HG03521 (cell line): ENCODE measurements at regions not wholly inside any gene's neighbourhood (a gene's known extent, or its start where the extent isn't known, plus 50 kb on each side); places are given as distances from the start of the nearest gene placed in this dataset.

Experiments used
- ATAC-seq: cut with Tn5 transposase; IDR thresholded peaks from one replicate; pipeline ENCODE4 v1.9.1; 2021; ENCODE audit warnings: mild to moderate bottlenecking, moderate library complexity; ENCODE audit not compliant: unreplicated experiment

DNA sequence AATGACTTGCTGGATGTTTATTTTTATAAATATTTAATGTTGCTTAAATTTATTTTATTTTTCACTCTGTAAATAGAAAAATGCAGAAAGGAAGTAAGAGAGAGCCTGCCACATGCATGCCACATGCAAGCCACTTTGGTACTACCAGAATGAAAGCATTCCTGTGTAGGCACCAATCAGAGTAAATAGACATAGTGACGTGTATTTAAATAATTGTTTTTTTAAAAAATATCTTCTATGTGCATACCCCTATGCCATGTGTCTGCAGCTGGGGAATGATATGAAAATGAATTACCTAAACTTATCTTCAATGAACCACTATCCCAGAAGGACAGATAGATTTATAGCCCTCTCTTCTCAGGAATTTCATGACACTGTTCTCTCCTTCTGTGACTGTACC lies 651.5 kb upstream of the RIOK2 start:
- no peak for ATAC-seq

DNA sequence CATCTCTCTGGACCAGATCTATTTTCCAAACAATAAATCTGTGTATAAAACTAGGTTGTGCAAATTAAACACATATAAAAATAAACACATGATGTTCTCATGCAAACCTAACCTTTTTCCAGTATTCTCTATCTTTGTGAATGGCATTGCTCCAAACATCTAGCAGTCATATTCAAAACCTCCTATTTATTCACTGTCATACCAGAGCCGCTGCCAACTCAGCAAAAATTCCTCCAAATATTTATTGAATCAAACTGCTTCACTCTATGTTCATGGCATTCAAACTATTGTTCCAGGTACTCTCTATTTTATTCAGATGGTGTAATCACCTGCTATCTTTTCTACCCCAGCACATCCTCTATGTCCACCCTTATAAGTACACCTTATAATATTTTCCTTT lies 652.1 kb upstream of the RIOK2 start:
- ATAC-seq = no peak

DNA sequence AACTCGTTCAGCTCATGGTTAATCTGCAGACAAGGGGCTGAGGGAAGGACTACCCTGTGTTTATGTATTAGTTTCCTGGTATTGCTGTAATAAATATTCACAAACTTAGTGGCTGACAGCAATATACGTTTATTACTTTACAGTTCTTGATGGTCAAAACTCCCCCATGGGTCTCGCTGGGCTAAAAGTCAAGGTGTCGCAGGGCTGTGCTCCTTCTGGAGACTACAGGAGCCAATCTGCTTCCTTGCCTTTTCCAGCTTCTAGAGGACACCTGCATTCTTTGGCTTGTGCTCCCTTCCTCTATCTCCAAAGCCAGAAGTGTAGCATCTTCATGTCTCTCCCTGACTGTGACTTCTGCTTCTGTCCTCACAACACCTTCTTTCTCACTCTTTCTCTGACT lies 653.8 kb upstream of the RIOK2 start:
- no peak for ATAC-seq

DNA sequence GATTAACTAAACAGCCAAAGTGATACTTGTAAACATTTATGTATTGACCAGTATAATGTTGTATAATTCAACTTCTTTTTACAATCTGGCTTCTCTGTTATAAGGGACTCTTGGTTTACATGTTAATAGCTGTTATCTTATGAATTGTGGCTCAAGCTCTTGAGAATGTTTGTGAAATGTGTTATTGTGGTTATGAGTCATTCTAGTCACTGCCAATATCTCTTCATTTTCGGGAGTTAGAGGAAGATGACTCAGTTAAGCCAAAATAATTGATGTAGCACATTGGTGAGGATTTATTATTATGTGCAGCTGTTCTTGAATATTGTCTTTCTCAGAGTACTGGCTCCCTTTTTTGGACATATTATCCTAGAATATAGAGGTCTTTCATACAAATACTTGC lies 655.2 kb upstream of the RIOK2 start:
- peak; percentile 89 for ATAC-seq

DNA sequence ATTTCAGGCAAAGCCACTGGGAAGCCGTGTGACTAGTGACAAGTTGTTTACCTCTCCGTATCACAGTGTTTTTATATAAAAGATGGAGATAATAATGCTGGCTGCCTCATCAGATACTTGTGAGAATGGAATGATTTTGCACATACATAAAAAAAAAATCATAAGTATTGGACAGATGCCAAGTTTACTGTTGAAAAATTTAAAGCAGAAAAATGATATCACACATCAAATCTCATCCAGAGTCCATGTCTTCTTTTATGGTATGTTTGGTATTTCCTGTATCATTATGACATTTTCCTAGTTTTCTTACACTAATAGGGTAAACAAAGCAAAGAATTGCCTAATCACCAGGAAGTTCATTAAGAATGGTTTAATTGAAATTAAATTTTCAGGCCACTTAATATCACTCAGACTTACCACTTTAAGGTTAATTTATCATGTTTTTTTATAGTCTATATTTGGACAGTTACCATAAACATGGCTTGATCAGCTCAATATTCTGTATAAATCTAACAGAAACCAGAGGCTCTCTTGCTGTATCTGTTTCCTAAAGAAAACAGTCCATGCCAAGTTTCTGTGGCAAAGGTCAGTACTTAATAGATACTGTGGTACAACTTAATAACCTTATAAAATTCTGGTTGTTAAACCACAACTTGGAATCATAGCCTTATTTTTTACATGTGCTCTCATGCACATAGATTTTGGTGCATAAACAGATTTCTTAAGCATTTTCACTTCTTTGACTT lies 656.5 kb upstream of the RIOK2 start:
- ATAC-seq = no peak

DNA sequence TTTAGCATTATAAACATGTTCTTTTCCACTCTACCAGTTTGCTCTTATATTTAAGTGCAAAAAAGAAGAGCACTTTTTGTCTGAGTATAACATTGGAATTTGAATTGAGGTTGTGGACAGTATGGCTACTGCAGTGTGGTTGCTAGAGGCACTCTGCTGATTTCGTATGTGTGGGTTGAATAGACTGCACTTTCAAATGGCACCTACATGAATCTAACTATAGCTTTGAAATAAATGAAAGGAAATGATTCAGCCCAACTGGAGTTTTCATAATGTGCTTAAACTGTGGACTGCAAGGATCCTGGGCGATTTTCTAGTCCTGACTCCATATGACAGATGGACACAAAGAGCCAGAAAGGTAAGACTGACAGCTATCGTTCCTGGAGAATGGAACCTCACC lies 657.6 kb upstream of the RIOK2 start:
- ATAC-seq = no peak

DNA sequence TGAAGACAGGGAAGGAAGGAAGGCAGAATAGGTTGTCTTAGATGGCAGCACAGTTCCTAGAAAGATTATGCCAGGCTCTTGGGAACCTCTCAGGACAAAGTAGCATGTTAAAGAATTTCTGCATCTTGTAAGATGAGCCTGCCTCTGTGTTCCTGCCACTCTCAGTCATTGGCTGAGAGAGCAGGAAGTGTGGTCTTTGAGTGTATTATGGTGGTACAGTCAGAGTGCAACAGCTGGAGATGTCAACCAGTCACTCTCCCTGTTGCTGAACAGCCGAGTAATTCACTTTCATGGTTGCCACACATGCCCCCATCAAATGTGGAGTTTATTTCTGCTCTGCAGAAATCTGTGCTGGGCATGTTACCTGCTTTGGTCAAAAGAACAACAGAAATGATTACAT lies 659.6 kb upstream of the RIOK2 start:
- ATAC-seq = no peak

DNA sequence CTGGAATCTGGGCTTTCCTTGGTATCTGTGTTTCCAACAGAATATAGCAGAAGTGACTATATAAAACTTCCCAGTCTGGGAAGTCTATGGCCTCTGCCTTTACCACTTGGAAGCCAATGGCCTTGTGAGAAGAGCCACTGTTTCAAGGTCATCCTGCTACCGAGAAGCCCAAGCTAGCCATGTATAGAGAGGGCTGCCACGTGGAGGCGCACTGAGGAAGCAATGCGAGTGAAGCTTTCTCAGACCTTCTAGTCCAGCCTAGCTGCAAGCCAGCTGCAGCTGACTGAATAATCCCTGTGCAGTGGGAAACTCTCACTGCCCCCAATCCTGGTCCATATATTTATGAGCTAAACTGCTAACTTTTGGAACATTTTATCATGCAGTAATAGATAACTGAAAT lies 661.8 kb upstream of the RIOK2 start:
- ATAC-seq = no peak

DNA sequence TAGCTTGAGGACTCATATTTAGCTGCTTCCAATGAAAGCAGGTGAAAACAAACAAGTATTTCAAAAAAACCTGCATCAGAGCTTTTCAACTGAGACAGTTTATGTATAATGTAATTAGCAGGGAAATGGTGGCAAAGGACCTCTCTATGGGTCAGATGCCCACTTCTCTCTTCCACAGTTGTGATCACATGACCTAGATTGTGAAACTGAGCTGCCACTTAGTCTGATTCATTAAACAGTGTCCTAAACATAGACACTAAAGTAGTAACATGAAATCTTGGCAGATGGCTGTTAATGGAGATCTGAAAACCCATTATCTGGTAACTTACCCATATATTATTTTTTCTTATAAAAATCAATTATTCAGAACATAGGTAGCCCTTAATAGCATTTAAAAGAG lies 663.6 kb upstream of the RIOK2 start:
- no peak for ATAC-seq

DNA sequence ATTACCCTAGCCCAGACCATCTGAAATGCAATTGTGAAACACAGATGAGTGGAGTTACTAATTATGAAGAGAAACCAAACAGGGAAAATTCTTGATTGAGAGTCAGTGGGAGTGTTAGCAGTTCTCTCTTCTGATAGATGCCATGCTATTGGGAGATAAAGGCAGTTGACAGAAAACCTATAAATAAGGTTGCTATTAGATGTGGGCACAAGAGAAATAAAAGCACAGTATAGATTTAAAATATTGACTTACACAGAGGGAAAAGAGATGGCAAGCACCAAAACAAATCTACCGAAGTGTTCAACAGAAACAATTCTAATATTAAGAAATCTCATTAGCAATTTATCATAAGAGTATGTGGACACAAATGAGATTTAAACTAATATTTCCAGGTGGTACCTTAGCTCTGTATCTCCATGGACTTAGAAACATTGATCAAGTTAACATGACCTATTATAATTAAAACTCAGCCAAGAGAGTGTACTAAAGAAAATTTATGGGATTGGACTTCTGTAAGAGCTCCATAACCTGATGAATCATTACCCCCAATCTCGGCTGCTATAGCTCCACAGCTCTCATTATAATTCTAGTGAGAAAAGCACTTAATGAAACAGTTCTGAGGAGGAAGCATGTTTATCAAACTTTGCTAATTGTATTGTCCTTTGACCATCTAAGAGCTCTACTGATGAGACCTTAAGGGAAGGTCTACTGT lies 665.0 kb upstream of the RIOK2 start:
- ATAC-seq = no peak

DNA sequence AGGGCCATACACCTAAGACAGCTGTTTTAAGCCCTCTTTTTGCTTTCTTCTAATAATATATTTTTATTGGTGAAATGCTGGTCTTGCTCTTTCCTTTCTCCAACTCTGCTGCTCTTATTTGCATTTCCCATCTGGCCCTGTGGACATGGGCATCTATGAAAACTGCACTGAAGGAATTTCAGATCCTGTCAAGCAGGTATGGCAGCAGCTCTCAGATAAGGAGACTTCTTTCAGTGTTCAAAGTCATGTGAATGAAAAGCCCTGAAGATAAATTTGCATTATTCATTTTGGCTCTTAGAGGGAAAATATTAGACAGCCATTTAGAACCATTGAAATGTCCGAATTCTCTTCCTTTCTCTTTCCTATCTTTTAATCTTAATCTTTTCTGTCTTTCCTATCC lies 668.0 kb upstream of the RIOK2 start:
- no peak for ATAC-seq

DNA sequence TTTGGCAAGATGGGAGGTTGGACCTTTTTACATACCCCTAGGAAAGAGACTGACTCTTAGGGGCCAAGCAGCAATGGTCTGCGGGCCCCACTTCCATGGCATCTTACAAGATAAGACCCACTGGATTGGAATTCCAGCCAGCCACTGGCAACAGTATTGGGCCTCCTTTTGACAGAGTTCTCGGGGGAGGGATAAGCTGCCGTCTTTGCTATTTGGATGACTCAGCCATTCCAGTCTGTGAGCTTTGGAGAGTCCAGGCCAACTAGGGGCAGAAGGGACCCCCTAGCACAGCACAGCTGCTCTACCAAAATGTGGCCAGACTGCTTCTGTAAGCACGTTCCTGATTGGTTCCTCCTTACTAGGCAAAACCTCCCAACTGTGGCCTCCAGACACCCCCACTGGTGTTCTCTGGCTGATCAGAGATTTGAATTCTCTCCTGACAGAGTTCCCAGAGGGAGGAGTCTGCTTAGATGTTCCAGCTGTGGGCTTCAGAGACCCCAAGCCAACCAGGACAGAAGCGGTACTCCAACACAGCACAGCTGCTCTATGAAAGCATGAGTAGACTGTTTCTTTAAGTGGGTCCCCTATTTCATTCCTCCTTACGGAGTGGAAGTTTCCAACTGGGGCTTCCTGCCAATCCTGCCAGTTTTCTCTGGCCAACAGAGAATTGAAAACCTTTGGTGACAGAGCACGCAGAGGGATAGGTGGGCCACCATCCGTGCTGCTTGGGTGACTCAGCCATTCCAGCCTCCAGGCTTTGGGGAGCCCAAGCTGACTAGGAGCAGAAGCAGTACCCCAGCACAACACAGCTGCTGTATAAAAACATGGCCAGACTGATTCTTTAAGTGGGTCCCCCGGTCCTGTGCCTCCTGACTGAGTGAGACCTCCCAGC lies 672.1 kb upstream of the RIOK2 start:
- ATAC-seq = no peak

DNA sequence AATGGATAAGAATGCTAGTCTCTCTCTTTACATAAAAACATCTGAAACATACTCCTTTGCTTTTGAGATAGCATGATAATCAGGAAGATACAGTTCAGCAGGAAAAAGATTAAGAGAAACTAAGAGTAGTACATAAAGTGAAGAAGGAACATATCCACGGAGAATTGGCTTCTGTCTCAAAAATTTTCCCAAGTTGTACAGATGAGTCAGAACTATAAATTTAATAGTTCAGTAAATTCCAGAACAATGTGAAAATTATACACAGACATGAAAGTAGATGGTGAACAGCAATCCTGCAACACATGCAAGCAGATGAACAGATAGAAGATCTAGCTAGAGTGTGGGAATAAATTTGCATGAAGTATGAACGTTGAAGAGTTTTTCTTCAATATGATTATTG lies 691.4 kb upstream of the RIOK2 start:
- ATAC-seq = no peak

DNA sequence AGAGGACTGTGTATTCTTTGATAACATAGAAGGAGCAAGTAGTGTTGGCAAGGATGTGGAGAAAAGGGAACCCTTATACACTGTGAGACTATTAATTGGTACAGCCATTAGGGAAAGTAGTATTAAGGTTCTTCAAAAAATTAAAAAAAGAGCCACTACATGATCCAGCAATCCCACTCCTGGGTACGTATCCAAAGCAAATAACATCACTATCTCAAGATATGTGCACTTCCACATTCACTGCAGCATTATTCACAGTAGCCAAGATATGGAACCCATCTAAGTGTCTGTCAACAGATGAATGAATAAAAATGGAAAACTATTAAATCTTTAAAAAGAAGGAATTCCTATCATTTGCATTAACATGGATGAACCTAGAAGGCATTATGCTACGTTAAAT lies 693.2 kb upstream of the RIOK2 start:
- no peak for ATAC-seq

DNA sequence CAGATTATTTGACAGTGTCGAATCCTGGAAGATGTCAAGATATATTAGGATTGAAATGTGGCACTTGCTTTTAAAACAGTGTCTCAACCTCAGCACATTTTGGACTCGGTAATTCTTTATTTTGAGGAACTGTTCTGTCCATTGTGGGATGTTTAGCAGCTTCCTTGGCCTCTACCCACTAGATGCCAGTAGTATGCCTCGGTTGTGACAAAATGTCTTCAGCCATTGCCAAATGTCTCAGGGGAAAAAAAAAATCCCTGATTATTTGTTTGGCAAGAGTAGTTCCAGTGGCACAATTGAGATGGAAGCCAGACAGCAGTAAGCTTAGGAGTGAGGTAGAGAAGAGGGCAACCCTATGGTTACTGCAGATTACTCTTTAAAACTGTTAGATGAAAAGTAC lies 694.5 kb upstream of the RIOK2 start:
- ATAC-seq = no peak

DNA sequence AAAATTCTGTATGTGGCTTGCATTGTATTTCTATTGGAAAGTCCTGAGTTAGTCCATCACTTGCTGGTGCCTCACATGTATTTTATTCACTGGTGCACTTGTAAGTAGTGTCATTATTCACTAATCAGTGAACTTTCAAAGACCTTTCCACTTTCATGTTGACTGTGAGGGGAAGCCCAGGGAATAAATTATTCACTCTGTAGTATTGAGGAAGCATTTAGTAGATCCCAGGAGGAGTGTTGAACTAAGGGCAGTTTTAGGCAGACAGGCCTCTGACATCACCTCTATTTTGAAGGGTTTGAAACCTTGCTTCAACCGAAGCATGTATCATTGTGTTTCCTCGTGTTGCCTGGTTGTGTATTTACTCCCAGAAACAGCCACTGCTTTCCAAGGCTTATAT lies 705.4 kb upstream of the RIOK2 start:
- ATAC-seq = peak; percentile 62

DNA sequence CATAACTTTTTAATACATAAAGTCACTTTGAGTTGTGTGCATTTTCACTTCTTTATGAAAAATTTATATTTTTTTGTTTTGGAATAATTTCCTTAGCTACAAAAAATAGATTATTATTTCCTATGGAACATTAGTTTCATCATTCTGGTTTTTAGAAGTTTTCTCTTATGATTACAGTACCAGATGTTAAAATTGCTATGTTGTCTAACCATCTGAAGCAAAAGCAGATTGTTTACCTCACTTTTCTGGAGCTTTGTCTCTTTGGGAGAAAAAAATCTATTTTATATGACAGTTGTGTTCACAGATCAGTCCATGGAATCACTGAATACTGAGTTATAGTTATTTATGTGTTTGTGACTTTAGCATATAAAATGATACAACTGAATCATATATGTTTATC lies 708.9 kb upstream of the RIOK2 start:
- no peak for ATAC-seq

DNA sequence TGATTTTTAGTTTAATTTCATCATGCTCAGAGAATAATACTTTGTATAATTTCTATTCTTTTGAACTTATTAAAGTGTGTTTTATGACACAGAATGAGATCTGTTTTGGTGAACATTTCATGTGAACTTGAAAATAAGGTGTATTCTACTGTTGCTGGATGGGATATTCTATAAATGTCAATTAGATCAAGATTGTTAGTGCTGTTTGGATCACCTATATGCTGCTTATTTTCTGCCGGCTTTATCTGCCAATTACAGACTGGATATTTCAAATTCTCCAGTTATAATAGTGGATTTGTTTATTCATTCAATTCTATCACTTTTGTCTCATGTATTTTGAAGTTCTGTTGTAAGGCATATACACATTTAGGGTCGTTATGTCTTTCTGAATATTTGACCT lies 720.7 kb upstream of the RIOK2 start:
- ATAC-seq = no peak

DNA sequence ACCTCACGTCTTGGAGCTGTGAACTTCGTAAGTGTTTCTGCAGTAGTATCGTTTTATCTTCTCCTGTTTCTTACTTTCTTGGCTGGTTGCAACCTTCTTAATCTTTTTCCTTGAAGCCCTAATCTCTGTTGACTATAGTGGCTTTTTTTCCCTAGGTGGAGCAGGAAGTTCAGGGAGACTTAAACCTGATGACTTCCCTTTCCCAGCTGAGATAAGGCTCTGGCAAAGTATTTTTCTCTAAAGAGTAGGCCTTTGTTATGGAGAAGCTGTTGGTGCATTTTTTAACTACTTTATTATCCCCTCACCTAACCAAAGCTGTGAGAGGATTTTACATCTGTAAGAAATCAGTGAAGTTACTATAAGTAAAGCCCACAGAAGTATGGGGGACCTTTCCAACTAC lies 723.1 kb upstream of the RIOK2 start:
- ATAC-seq = no peak

DNA sequence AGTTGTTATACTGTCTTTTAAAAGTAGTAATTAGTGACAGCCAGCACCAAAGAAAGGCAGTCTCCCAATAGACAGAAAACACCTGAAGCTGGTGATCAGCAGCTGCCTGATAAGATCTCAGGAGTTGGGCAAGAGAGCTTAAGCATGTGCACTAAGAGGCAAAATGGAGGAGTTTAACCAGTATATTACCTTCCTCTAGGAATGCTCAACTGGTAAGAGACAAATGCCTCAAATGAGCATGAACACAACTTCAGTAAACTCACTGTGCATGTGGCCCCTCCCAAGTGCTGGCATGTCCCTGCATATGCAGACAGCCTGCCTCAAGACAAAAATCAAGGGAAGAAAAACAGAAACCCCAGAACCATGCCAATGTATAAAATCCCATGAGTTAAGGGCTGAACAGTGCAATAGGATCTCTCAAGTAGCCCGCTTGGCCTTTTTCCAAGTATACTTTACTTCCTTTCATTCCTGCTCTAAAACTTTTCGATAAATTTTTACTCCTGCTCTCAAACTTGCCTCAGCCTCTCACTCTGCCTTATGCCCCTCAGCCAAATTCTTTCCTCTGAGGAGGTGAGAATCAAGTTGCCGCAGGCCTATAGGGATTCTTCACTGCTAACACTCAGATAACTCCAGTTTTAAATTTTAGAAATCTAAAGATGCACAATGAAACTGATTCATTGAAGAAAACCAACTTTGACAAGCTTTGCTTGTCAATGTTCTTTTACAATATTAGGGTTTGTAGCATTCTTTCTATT lies 724.8 kb upstream of the RIOK2 start:
- ATAC-seq = no peak

DNA sequence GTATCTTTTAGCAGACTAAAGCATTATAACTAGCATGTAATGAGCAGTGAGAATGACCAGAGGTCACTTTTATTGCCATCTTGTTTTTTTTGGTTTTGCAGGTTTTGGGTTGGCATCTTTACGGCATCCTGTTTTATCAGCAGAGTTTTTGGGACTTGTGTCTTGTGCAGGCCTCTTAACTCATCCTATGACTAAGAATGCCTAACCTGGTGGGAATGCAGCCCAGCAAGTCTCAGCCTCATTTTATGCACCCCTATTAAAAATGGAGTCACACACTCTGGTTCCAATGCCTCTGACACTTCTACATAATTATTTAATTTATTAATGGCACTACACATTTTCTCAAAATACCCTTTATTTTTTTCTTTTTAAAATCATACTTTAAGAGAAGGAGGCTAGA lies 726.5 kb upstream of the RIOK2 start:
- no peak for ATAC-seq
